A549 (cell line): ENCODE measurements at regions not wholly inside any gene's neighbourhood (a gene's known extent, or its start where the extent isn't known, plus 50 kb on each side); places are given as distances from the start of the nearest gene placed in this dataset.

Source experiments
- CTCF ChIP-seq: fragments of >200 bp; sonication (Bioruptor Twin); formaldehyde crosslinking; IDR thresholded peaks from 3 replicates; pipeline ENCODE4 v1.5.1; 2016
- EP300 ChIP-seq, 2 experiments: fragments of >200 bp; sonication (Bioruptor Twin); formaldehyde crosslinking; IDR thresholded peaks; 2 replicates in 1 of 2; 3 replicates in 1 of 2; pipeline ENCODE4 v1.6.1; 2016 to 2017
- ESRRA ChIP-seq: fragments of 150-350 bp; IDR thresholded peaks from 2 replicates; pipeline ENCODE4 v1.6.1; 2014; ENCODE audit warnings: mild to moderate bottlenecking, low read length, borderline replicate concordance
- FOXS1 ChIP-seq: fragments of 250-450 bp; sonication (Bioruptor Pico); IDR thresholded peaks from 2 replicates; pipeline ENCODE4 v1.5.0; 2020; ENCODE audit warnings: mild to moderate bottlenecking, moderate library complexity
- HOXA7 ChIP-seq: fragments of 250-450 bp; sonication (Bioruptor Pico); IDR thresholded peaks from 2 replicates; pipeline ENCODE4 v1.5.0; 2020; ENCODE audit warnings: mild to moderate bottlenecking, moderate library complexity
- KDM1A ChIP-seq: fragments of 200-600 bp; sonication (generic); IDR thresholded peaks from 2 replicates; pipeline ENCODE4 v1.6.1; 2016; ENCODE audit warnings: low read depth, mild to moderate bottlenecking
- MAFK ChIP-seq: fragments of 450-650 bp; IDR thresholded peaks from 2 replicates; pipeline ENCODE4 v1.6.1; 2014; ENCODE audit not compliant: partially characterized antibody
- POLR2A ChIP-seq: IDR thresholded peaks from 2 replicates; pipeline ENCODE4 v1.6.1; 2012; ENCODE audit warnings: mild to moderate bottlenecking, low read length
- RAD21 ChIP-seq, 2 experiments: fragments of >200 bp in 1 of 2; sonication (Bioruptor Twin) in 1 of 2; formaldehyde crosslinking in 1 of 2; IDR thresholded peaks in 1 of 2; conservative IDR thresholded peaks in 1 of 2; 2 replicates in 1 of 2; 3 replicates in 1 of 2; pipeline ENCODE4 v1.6.1; 2012 to 2018; ENCODE audit warnings: inconsistent platforms in 1 of 2
- RCOR1 ChIP-seq: fragments of 150-350 bp; IDR thresholded peaks from 2 replicates; pipeline ENCODE4 v1.6.1; 2014; ENCODE audit warnings: antibody characterized with exemption, low read length, low read depth
- REST ChIP-seq: fragments of 200-600 bp; sonication (generic); IDR thresholded peaks from 2 replicates; pipeline ENCODE4 v1.6.1; 2016; ENCODE audit warnings: antibody characterized with exemption, mild to moderate bottlenecking, moderate library complexity

GRCh38 chr4:138804711-138805110, 210.9 kb upstream of the NOCT start:
- TF ChIP-seq CTCF = no peak
- no peak for TF ChIP-seq HOXA7 (CRISPR knock-in tag)
- TF ChIP-seq POLR2A = no peak
- TF ChIP-seq KDM1A = no peak
- TF ChIP-seq REST = no peak
- TF ChIP-seq FOXS1 (CRISPR knock-in tag) = no peak
- TF ChIP-seq RCOR1 = no peak
- no peak for TF ChIP-seq EP300 (IDR thresholded peaks at IDR 0.05)
- TF ChIP-seq ESRRA = no peak
- no peak for TF ChIP-seq RAD21 (conservative IDR thresholded peaks at IDR 0.05 in 1 of 2, IDR thresholded peaks at IDR 0.05 in 1 of 2)
- no peak for TF ChIP-seq MAFK
